ENCODE measurements at regions not wholly inside any gene's neighbourhood (a gene's known extent, or its start where the extent isn't known, plus 50 kb on each side); places are given as distances from the start of the nearest gene placed in this dataset.

- Mint-ChIP-seq H3K27me3 (ENCODE audit: insufficient read depth) (peaks cover 2% of the 10 kb centered on the region), H3K9me3 (no peaks in the 10 kb centered on the region), H3K27ac (no peak overlapping the region), H3K36me3 (ENCODE audit: low read depth) (no peaks in the 10 kb centered on the region), H3K4me1 (ENCODE audit: low read depth) (no peaks in the 10 kb centered on the region), H3K4me3 (no peak overlapping the region)
- intact Hi-C loops (cut with micrococcal nuclease): no loop called here
- DNase-seq (ENCODE audit: low spot score): no peak
Observed at GRCh38 chr10:29083096-29083495, 205.8 kb upstream of the LYZL1 start.

- Mint-ChIP-seq H3K36me3 (ENCODE audit: low read depth) (no peaks in the 10 kb centered on the region), H3K4me1 (ENCODE audit: low read depth) (no peaks in the 10 kb centered on the region), H3K27me3 (ENCODE audit: insufficient read depth) (peaks cover 2% of the 10 kb centered on the region), H3K27ac (no peak overlapping the region), H3K9me3 (no peaks in the 10 kb centered on the region), H3K4me3 (no peak overlapping the region)
- intact Hi-C loops (cut with micrococcal nuclease): no loop called here
- no peak for DNase-seq (ENCODE audit: low spot score)
Observed at GRCh38 chr10:29084681-29085307, 204.1 kb upstream of the LYZL1 start.

GRCh38 chr10:29089091-29089490 is 199.8 kb upstream of the LYZL1 start:
- H3K4me1 Mint-ChIP-seq (ENCODE audit: low read depth): no peaks in the 10 kb centered on the region
- H3K27me3 Mint-ChIP-seq (ENCODE audit: insufficient read depth): no peaks in the 10 kb centered on the region
- no peaks in the 10 kb centered on the region for H3K36me3 Mint-ChIP-seq (ENCODE audit: low read depth)

GRCh38 chr10:29096303-29096824 is 192.5 kb upstream of the LYZL1 start:
- DNase-seq (ENCODE audit: low spot score): no peak
- intact Hi-C loops (cut with micrococcal nuclease): no loop called here
- no peaks in the 10 kb centered on the region for H3K4me1 Mint-ChIP-seq (ENCODE audit: low read depth)
- H3K4me3 Mint-ChIP-seq: no peak overlapping the region
- no peaks in the 10 kb centered on the region for H3K36me3 Mint-ChIP-seq (ENCODE audit: low read depth)
- peaks cover 4% of the 10 kb centered on the region for H3K9me3 Mint-ChIP-seq
- H3K27me3 Mint-ChIP-seq (ENCODE audit: insufficient read depth): no peaks in the 10 kb centered on the region
- no peak overlapping the region for H3K27ac Mint-ChIP-seq

More at GRCh38 chr10:29089091-29089490, 199.8 kb upstream of the LYZL1 start:
- H3K9me3 Mint-ChIP-seq: no peaks in the 10 kb centered on the region
- intact Hi-C loops (cut with micrococcal nuclease): no loop called here
- H3K27ac Mint-ChIP-seq: no peak overlapping the region
- DNase-seq (ENCODE audit: low spot score): no peak
- H3K4me3 Mint-ChIP-seq: no peak overlapping the region

- Mint-ChIP-seq H3K4me1 (ENCODE audit: low read depth) (no peaks in the 10 kb centered on the region), H3K36me3 (ENCODE audit: low read depth) (no peaks in the 10 kb centered on the region), H3K4me3 (no peak overlapping the region), H3K27ac (no peak overlapping the region), H3K9me3 (peaks cover 4% of the 10 kb centered on the region), H3K27me3 (ENCODE audit: insufficient read depth) (no peaks in the 10 kb centered on the region)
- DNase-seq (ENCODE audit: low spot score): no peak
- intact Hi-C loops (cut with micrococcal nuclease): no loop called here
Observed at GRCh38 chr10:29098423-29098822, 190.4 kb upstream of the LYZL1 start.

GRCh38 chr10:29099001-29099400 is 189.9 kb upstream of the LYZL1 start:
- intact Hi-C loops (cut with micrococcal nuclease): no loop called here
- no peaks in the 10 kb centered on the region for H3K36me3 Mint-ChIP-seq (ENCODE audit: low read depth)
- H3K4me1 Mint-ChIP-seq (ENCODE audit: low read depth): no peaks in the 10 kb centered on the region
- no peak overlapping the region for H3K27ac Mint-ChIP-seq
- H3K27me3 Mint-ChIP-seq (ENCODE audit: insufficient read depth): no peaks in the 10 kb centered on the region
- no peak for DNase-seq (ENCODE audit: low spot score)
- H3K9me3 Mint-ChIP-seq: peaks cover 4% of the 10 kb centered on the region
- H3K4me3 Mint-ChIP-seq: no peak overlapping the region

- H3K9me3 Mint-ChIP-seq: peaks cover 4% of the 10 kb centered on the region
- no peak overlapping the region for H3K27ac Mint-ChIP-seq
- no peaks in the 10 kb centered on the region for H3K36me3 Mint-ChIP-seq (ENCODE audit: low read depth)
- no peak for DNase-seq (ENCODE audit: low spot score)
- H3K4me1 Mint-ChIP-seq (ENCODE audit: low read depth): no peaks in the 10 kb centered on the region
- no peaks in the 10 kb centered on the region for H3K27me3 Mint-ChIP-seq (ENCODE audit: insufficient read depth)
- H3K4me3 Mint-ChIP-seq: no peak overlapping the region
- intact Hi-C loops (cut with micrococcal nuclease): no loop called here
Observed at GRCh38 chr10:29099415-29099814, 189.5 kb upstream of the LYZL1 start.

GRCh38 chr10:29100505-29100904 is 188.4 kb upstream of the LYZL1 start:
- H3K4me1 Mint-ChIP-seq (ENCODE audit: low read depth): peaks cover under 1% of the 10 kb centered on the region
- H3K36me3 Mint-ChIP-seq (ENCODE audit: low read depth): no peaks in the 10 kb centered on the region
- intact Hi-C loops (cut with micrococcal nuclease): no loop called here
- peaks cover 4% of the 10 kb centered on the region for H3K9me3 Mint-ChIP-seq
- H3K27ac Mint-ChIP-seq: no peak overlapping the region
- H3K4me3 Mint-ChIP-seq: no peak overlapping the region
- no peak for DNase-seq (ENCODE audit: low spot score)
- H3K27me3 Mint-ChIP-seq (ENCODE audit: insufficient read depth): no peaks in the 10 kb centered on the region

- H3K27ac Mint-ChIP-seq: no peak overlapping the region
- intact Hi-C loops (cut with micrococcal nuclease): no loop called here
- no peak overlapping the region for H3K4me3 Mint-ChIP-seq
- peaks cover 11% of the 10 kb centered on the region for H3K4me1 Mint-ChIP-seq (ENCODE audit: low read depth)
- H3K9me3 Mint-ChIP-seq: peaks cover 4% of the 10 kb centered on the region
- H3K36me3 Mint-ChIP-seq (ENCODE audit: low read depth): no peaks in the 10 kb centered on the region
- no peak for DNase-seq (ENCODE audit: low spot score)
- no peaks in the 10 kb centered on the region for H3K27me3 Mint-ChIP-seq (ENCODE audit: insufficient read depth)
Observed at GRCh38 chr10:29102233-29102632, 186.6 kb upstream of the LYZL1 start.

- H3K27me3 Mint-ChIP-seq (ENCODE audit: insufficient read depth): no peaks in the 10 kb centered on the region
- no peaks in the 10 kb centered on the region for H3K36me3 Mint-ChIP-seq (ENCODE audit: low read depth)
- peaks cover 4% of the 10 kb centered on the region for H3K9me3 Mint-ChIP-seq
- no peak for DNase-seq (ENCODE audit: low spot score)
- H3K27ac Mint-ChIP-seq: no peak overlapping the region
- H3K4me1 Mint-ChIP-seq (ENCODE audit: low read depth): peaks cover 11% of the 10 kb centered on the region
- H3K4me3 Mint-ChIP-seq: no peak overlapping the region
- intact Hi-C loops (cut with micrococcal nuclease): no loop called here
Observed at GRCh38 chr10:29102636-29103035, 186.2 kb upstream of the LYZL1 start.

- peaks cover 11% of the 10 kb centered on the region for H3K4me1 Mint-ChIP-seq (ENCODE audit: low read depth)
- DNase-seq (ENCODE audit: low spot score): no peak
- no peak overlapping the region for H3K27ac Mint-ChIP-seq
- intact Hi-C loops (cut with micrococcal nuclease): no loop called here
- no peak overlapping the region for H3K4me3 Mint-ChIP-seq
- H3K9me3 Mint-ChIP-seq: no peaks in the 10 kb centered on the region
- H3K27me3 Mint-ChIP-seq (ENCODE audit: insufficient read depth): no peaks in the 10 kb centered on the region
- no peaks in the 10 kb centered on the region for H3K36me3 Mint-ChIP-seq (ENCODE audit: low read depth)
Observed at GRCh38 chr10:29104661-29105399, 184.0 kb upstream of the LYZL1 start.

GRCh38 chr10:29105516-29106215 is 183.2 kb upstream of the LYZL1 start:
- Mint-ChIP-seq H3K27me3 (ENCODE audit: insufficient read depth) (no peaks in the 10 kb centered on the region), H3K27ac (no peak overlapping the region), H3K9me3 (no peaks in the 10 kb centered on the region), H3K36me3 (ENCODE audit: low read depth) (no peaks in the 10 kb centered on the region), H3K4me1 (ENCODE audit: low read depth) (peaks cover 11% of the 10 kb centered on the region), H3K4me3 (no peak overlapping the region)
- no peak for DNase-seq (ENCODE audit: low spot score)
- intact Hi-C loops (cut with micrococcal nuclease): no loop called here

GRCh38 chr10:29106287-29106686 is 182.6 kb upstream of the LYZL1 start:
- no peaks in the 10 kb centered on the region for H3K27me3 Mint-ChIP-seq (ENCODE audit: insufficient read depth)
- peaks cover 11% of the 10 kb centered on the region for H3K4me1 Mint-ChIP-seq (ENCODE audit: low read depth)
- H3K36me3 Mint-ChIP-seq (ENCODE audit: low read depth): no peaks in the 10 kb centered on the region
- no peak overlapping the region for H3K27ac Mint-ChIP-seq
- intact Hi-C loops (cut with micrococcal nuclease): no loop called here
- no peak overlapping the region for H3K4me3 Mint-ChIP-seq
- no peaks in the 10 kb centered on the region for H3K9me3 Mint-ChIP-seq
- DNase-seq (ENCODE audit: low spot score): no peak

All from activated T-helper 1 cell treated with anti-CD3 and anti-CD28 coated beads, Interleukin-12 subunit alpha, Interleukin-12 subunit beta, Interleukin-2, Interleukin-4 antibody, amounts not matched to agents 30 ng/mL and 10 ng/mL and 1 ng/mL, durations not matched to agents 14 hours and 24 hours and 36 hours (primary cell).